GM19452 (cell line): ENCODE measurements at regions not wholly inside any gene's neighbourhood (a gene's known extent, or its start where the extent isn't known, plus 50 kb on each side); places are given as distances from the start of the nearest gene placed in this dataset.

Experiments
- ATAC-seq: cut with Tn5 transposase; IDR thresholded peaks from one replicate; pipeline ENCODE4 v1.9.1; 2021; ENCODE audit not compliant: unreplicated experiment

- no peak for ATAC-seq
These were observed 125.0 kb upstream of the TBL1X start for GRCh38 chrX:9339603-9340491.

- peak; percentile 33 for ATAC-seq
These were observed 124.1 kb upstream of the TBL1X start for GRCh38 chrX:9340598-9341290.

- peak; percentile 81 for ATAC-seq
These were observed 123.3 kb upstream of the TBL1X start for GRCh38 chrX:9341291-9342201.

- no peak for ATAC-seq
These were observed 122.3 kb upstream of the TBL1X start for GRCh38 chrX:9342561-9343051.

- ATAC-seq, result no peak
These were observed 120.9 kb upstream of the TBL1X start for GRCh38 chrX:9343971-9344370.

GRCh38 chrX:9345957-9346356 lies 118.9 kb upstream of the TBL1X start:
- no peak for ATAC-seq

- ATAC-seq, result no peak
These were observed 115.0 kb upstream of the TBL1X start for GRCh38 chrX:9349572-9350494.

- ATAC-seq, result no peak
These were observed 113.7 kb upstream of the TBL1X start for GRCh38 chrX:9351126-9351525.

- peak; percentile 67 for ATAC-seq
These were observed 112.6 kb upstream of the TBL1X start for GRCh38 chrX:9352243-9352642.

GRCh38 chrX:9352694-9353411 lies 112.0 kb upstream of the TBL1X start:
- peak; percentile 73 for ATAC-seq

GRCh38 chrX:9354918-9355317 lies 109.9 kb upstream of the TBL1X start:
- ATAC-seq, result no peak

- ATAC-seq, result no peak
These were observed 109.1 kb upstream of the TBL1X start for GRCh38 chrX:9355739-9356138.

GRCh38 chrX:9356846-9357245 lies 108.0 kb upstream of the TBL1X start:
- no peak for ATAC-seq

GRCh38 chrX:9357518-9358114 lies 107.2 kb upstream of the TBL1X start:
- ATAC-seq, result no peak

GRCh38 chrX:9362363-9362928 lies 102.4 kb upstream of the TBL1X start:
- ATAC-seq, result no peak

- ATAC-seq, result no peak
These were observed 97.4 kb upstream of the TBL1X start for GRCh38 chrX:9367421-9367820.

GRCh38 chrX:9368262-9368661 lies 96.6 kb upstream of the TBL1X start:
- ATAC-seq, result no peak

- no peak for ATAC-seq
These were observed 95.0 kb upstream of the TBL1X start for GRCh38 chrX:9369802-9370291.
